IMR-90 (cell line): ENCODE measurements at regions not wholly inside any gene's neighbourhood (a gene's known extent, or its start where the extent isn't known, plus 50 kb on each side); places are given as distances from the start of the nearest gene placed in this dataset.

Experiments used
- ATAC-seq: fragments of 200-7000 bp; cut with Tn5 transposase; 2 replicates; pipeline ENCODE4 v1.9.1; 2020; ENCODE audit warnings: low read depth, mild to moderate bottlenecking, moderate library complexity
- BruUV-seq: library from RNA; stranded (reverse); fragments of 400-500 nt; replicated peaks from 2 replicates; lab custom pipeline; 2021; lab: Mats Ljungman, UMichigan
- CTCF ChIA-PET: fragments of 300-600 bp; formaldehyde crosslinking; extraction: SDS; loops from one replicate; lab custom pipeline; 2021; ENCODE audit warnings: antibody characterized with exemption; lab: Yijun Ruan, JAX
- POLR2A ChIA-PET: fragments of 300-600 bp; sonication (Branson Sonifier 250); formaldehyde crosslinking; loops from one replicate; lab custom pipeline; 2022; ENCODE audit warnings: antibody characterized with exemption; ENCODE audit not compliant: unreplicated experiment; lab: Charles Lee
- DNase-seq: peaks from one replicate; pipeline ENCODE4 v3.0.0; 2013
- H2AFZ ChIP-seq: replicated peaks from 2 replicates; pipeline ENCODE3; 2013; ENCODE audit warnings: low read length, mild to moderate bottlenecking; ENCODE audit not compliant: poor library complexity
- H2AK5ac ChIP-seq: 2 replicates; pipeline ENCODE4 v1.6.1; 2013; ENCODE audit warnings: low read depth, low read length, inconsistent platforms
- H2AK9ac ChIP-seq: replicated peaks from 2 replicates; pipeline ENCODE3; 2013; ENCODE audit warnings: mild to moderate bottlenecking, low read depth, low read length, moderate library complexity; ENCODE audit not compliant: poor library complexity
- H2BK120ac ChIP-seq: 2 replicates; pipeline ENCODE4 v1.6.1; 2013; ENCODE audit warnings: low read depth, low read length, inconsistent platforms
- H2BK15ac ChIP-seq: 3 replicates; pipeline ENCODE4 v1.6.1; 2013; ENCODE audit warnings: low read depth, low read length, inconsistent platforms
- H2BK20ac ChIP-seq: 2 replicates; pipeline ENCODE4 v1.6.1; 2013; ENCODE audit warnings: low read depth, mild to moderate bottlenecking, inconsistent platforms, low read length, moderate library complexity
- H2BK5ac ChIP-seq: 2 replicates; pipeline ENCODE4 v1.6.1; 2013; ENCODE audit warnings: mild to moderate bottlenecking, low read depth, low read length, inconsistent platforms; ENCODE audit not compliant: poor library complexity, severe bottlenecking
- H3K14ac ChIP-seq: replicated peaks from 2 replicates; pipeline ENCODE4 v1.6.1; 2013; ENCODE audit warnings: low read depth, low read length, inconsistent platforms
- H3K18ac ChIP-seq: 2 replicates; pipeline ENCODE4 v1.6.1; 2013; ENCODE audit warnings: low read depth, low read length, control low read depth
- H3K23ac ChIP-seq: 2 replicates; pipeline ENCODE4 v1.6.1; 2013; ENCODE audit warnings: low read depth, low read length, inconsistent platforms
- H3K27ac ChIP-seq: 2 replicates; pipeline ENCODE4 v1.5.1; 2013; ENCODE audit warnings: mild to moderate bottlenecking, control low read depth, low read length; ENCODE audit not compliant: insufficient read depth
- H3K27me3 ChIP-seq: 2 replicates; pipeline ENCODE4 v1.6.1; 2013; ENCODE audit warnings: low read length; ENCODE audit not compliant: control insufficient read depth, insufficient read depth
- H3K36me3 ChIP-seq: 2 replicates; pipeline ENCODE4 v1.6.1; 2013; ENCODE audit warnings: low read length, mixed read lengths; ENCODE audit not compliant: control insufficient read depth, insufficient read depth
- H3K4ac ChIP-seq: 2 replicates; pipeline ENCODE4 v1.6.1; 2013; ENCODE audit warnings: low read depth, low read length, inconsistent platforms
- H3K4me1 ChIP-seq: 2 replicates; pipeline ENCODE4 v1.6.1; 2013; ENCODE audit warnings: low read length, mixed read lengths; ENCODE audit not compliant: control insufficient read depth, insufficient read depth
- H3K4me2 ChIP-seq: 2 replicates; pipeline ENCODE4 v1.6.1; 2013; ENCODE audit warnings: low read depth, mild to moderate bottlenecking, control low read depth, low read length, moderate library complexity
- H3K4me3 ChIP-seq: 2 replicates; pipeline ENCODE4 v1.5.1; 2013; ENCODE audit warnings: low read depth, mild to moderate bottlenecking, control low read depth, low read length, moderate library complexity; ENCODE audit not compliant: insufficient read depth
- H3K56ac ChIP-seq: 2 replicates; pipeline ENCODE4 v1.6.1; 2013; ENCODE audit warnings: low read length, inconsistent platforms; ENCODE audit not compliant: insufficient read depth; ENCODE audit errors: extremely low read depth
- H3K79me1 ChIP-seq, 2 experiments: 2 replicates each; pipeline ENCODE4 v1.6.1; 2013; ENCODE audit warnings: low read length in 2 of 2, inconsistent platforms in 1 of 2, low read depth in 1 of 2
- H3K9ac ChIP-seq: 2 replicates; pipeline ENCODE4 v1.6.1; 2013; ENCODE audit warnings: low read depth, low read length, control low read depth
- H3K9me1 ChIP-seq: 2 replicates; pipeline ENCODE4 v1.6.1; 2013; ENCODE audit warnings: low read length, inconsistent platforms; ENCODE audit not compliant: insufficient read depth
- H3K9me3 ChIP-seq: 2 replicates; pipeline ENCODE4 v1.6.1; 2013; ENCODE audit warnings: low read length; ENCODE audit not compliant: control insufficient read depth, insufficient read depth
- H4K20me1 ChIP-seq: 2 replicates; pipeline ENCODE4 v1.6.1; 2013; ENCODE audit warnings: low read length, inconsistent platforms; ENCODE audit not compliant: insufficient read depth
- H4K5ac ChIP-seq: 2 replicates; pipeline ENCODE4 v1.6.1; 2013; ENCODE audit warnings: mild to moderate bottlenecking, low read depth, low read length, control low read depth
- H4K8ac ChIP-seq, 2 experiments: 2 replicates each; pipeline ENCODE4 v1.6.1; 2013; ENCODE audit warnings: low read depth in 2 of 2, low read length in 2 of 2, control low read depth in 1 of 2, inconsistent platforms in 1 of 2
- H4K91ac ChIP-seq: 2 replicates; pipeline ENCODE4 v1.6.1; 2013; ENCODE audit warnings: low read depth, low read length, inconsistent platforms; ENCODE audit not compliant: insufficient read depth
- BHLHE40 ChIP-seq: fragments of 150-350 bp; IDR thresholded peaks from 2 replicates; pipeline ENCODE4 v1.6.1; 2016; ENCODE audit warnings: mild to moderate bottlenecking, low read depth, low read length
- CEBPB ChIP-seq: IDR thresholded peaks from 2 replicates; pipeline ENCODE4 v1.6.1; 2012; ENCODE audit warnings: low read depth, low read length, improper control_type of control experiment
- CHD1 ChIP-seq: IDR thresholded peaks from 2 replicates; pipeline ENCODE4 v1.6.1; 2012; ENCODE audit warnings: low read depth, low read length, improper control_type of control experiment
- FOS ChIP-seq: fragments of 150-350 bp; IDR thresholded peaks from 2 replicates; pipeline ENCODE4 v1.6.1; 2016; ENCODE audit warnings: low read depth, low read length
- MAFK ChIP-seq: IDR thresholded peaks from 2 replicates; pipeline ENCODE4 v1.6.1; 2012; ENCODE audit warnings: low read depth, low read length, improper control_type of control experiment
- MAZ ChIP-seq: IDR thresholded peaks from 2 replicates; pipeline ENCODE4 v1.6.1; 2012; ENCODE audit warnings: low read depth, mild to moderate bottlenecking, low read length, improper control_type of control experiment, moderate library complexity, borderline replicate concordance
- MXI1 ChIP-seq: IDR thresholded peaks from 2 replicates; pipeline ENCODE4 v1.6.1; 2012; ENCODE audit warnings: low read depth, mild to moderate bottlenecking, low read length, moderate library complexity, borderline replicate concordance
- NFE2L2 ChIP-seq: fragments of 150-350 bp; IDR thresholded peaks from 2 replicates; pipeline ENCODE4 v1.6.1; 2016; ENCODE audit warnings: low read depth, mild to moderate bottlenecking, low read length
- POLR2A ChIP-seq: IDR thresholded peaks from 2 replicates; pipeline ENCODE4 v1.6.1; 2012; ENCODE audit warnings: mild to moderate bottlenecking, low read depth, low read length
- RAD21 ChIP-seq: IDR thresholded peaks from 2 replicates; pipeline ENCODE4 v1.6.1; 2012; ENCODE audit warnings: low read length, improper control_type of control experiment
- RCOR1 ChIP-seq: IDR thresholded peaks from 2 replicates; pipeline ENCODE4 v1.6.1; 2012; ENCODE audit warnings: mild to moderate bottlenecking, low read length, improper control_type of control experiment; ENCODE audit not compliant: insufficient replicate concordance
- RFX5 ChIP-seq: IDR thresholded peaks from 2 replicates; pipeline ENCODE4 v1.8.0; 2012; ENCODE audit warnings: low read depth, mild to moderate bottlenecking, low read length, moderate library complexity
- SMC3 ChIP-seq: fragments of 150-350 bp; IDR thresholded peaks from 2 replicates; pipeline ENCODE4 v1.6.1; 2016; ENCODE audit warnings: low read depth, mild to moderate bottlenecking, antibody characterized with exemption, low read length, moderate library complexity
- WGBS, 2 experiments: methylation state at CpG; one replicate each; pipeline versions ENCODE4 v1.1.5 to v1.1.7; 2013; ENCODE audit warnings: missing lambda C conversion rate in 2 of 2; ENCODE audit not compliant: insufficient read length in 1 of 2; ENCODE audit errors: extremely low coverage in 2 of 2; 5-methylcytosine and 5-hydroxymethylcytosine counted together
- dilution Hi-C: fragments of 300-500 bp; cut with HindIII; formaldehyde crosslinking; loops from one replicate; pipeline ENCODE4 v1.14.3; 2018; ENCODE audit warnings: low sequenced_read_pairs; ENCODE audit not compliant: unreplicated experiment
- in situ Hi-C: fragments of 300-500 bp; cut with MboI; formaldehyde crosslinking; loops from 3 replicates; pipeline ENCODE4 v1.14.3; 2019; ENCODE audit warnings: low sequenced_read_pairs, inconsistent platforms, mixed read lengths
- intact Hi-C: fragments of 100-400 bp; cut with micrococcal nuclease; formaldehyde crosslinking; loops from 2 replicates; pipeline ENCODE4 v1.10.0; 2022
- TF ChIP-seq, protein P1 (sequence below): fragments of 150-350 bp; IDR thresholded peaks from 2 replicates; pipeline ENCODE4 v1.6.1; 2017; ENCODE audit warnings: mild to moderate bottlenecking, antibody characterized with exemption, low read length, low read depth
- TF ChIP-seq, protein P2 (sequence below): fragments of 150-350 bp; IDR thresholded peaks from 2 replicates; pipeline ENCODE4 v1.6.1; 2016; ENCODE audit warnings: low read depth, mild to moderate bottlenecking, low read length, moderate library complexity, borderline replicate concordance
- TF ChIP-seq, protein P3 (sequence below): conservative IDR thresholded peaks from 2 replicates; pipeline ENCODE4 v1.5.1; 2012; ENCODE audit warnings: mild to moderate bottlenecking, low read depth, low read length, improper control_type of control experiment

DNA sequence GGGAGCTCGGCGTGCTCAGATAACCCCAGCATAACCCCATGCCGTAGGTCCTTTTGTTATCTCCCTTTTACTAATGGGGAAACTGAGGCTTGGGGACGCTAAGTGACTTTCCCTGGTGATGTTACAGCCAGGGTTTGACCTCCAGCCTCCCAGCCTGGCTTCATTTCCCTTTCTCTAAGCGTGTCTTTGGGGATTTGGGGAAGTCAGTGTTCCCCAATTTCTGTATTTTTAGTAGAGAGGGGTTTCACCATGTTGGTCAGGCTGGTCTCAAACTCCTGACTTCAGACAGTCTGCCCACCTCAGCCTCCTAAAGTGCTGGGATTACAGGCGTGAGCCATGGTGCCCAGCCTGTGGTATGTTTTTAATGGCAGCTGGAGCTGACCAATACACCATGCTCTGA lies 85.4 kb downstream of the PHETA1 start:
- Histone ChIP-seq H2AK9ac (no peak overlapping the region), H3K27me3 (peaks cover 6% of the 10 kb centered on the region; the same call in 1 of the 2 replicates), H4K91ac (no peak overlapping the region), H3K4ac (no peak overlapping the region), H4K20me1 (no peaks in the 10 kb centered on the region), H3K23ac (no peak overlapping the region), H3K9me3 (no peaks in the 10 kb centered on the region), H3K4me1 (no peaks in the 10 kb centered on the region), H2AFZ (no peak overlapping the region), H2BK5ac (no peak overlapping the region), H4K5ac (no peak overlapping the region), H3K4me3 (no peak overlapping the region), H3K9ac (no peak overlapping the region), H3K36me3 (no peaks in the 10 kb centered on the region), H3K4me2 (no peak overlapping the region), H3K9me1 (no peaks in the 10 kb centered on the region), H3K18ac (no peak overlapping the region), H2BK20ac (no peak overlapping the region), H2BK15ac (no peak overlapping the region), H2BK120ac (no peak overlapping the region), H3K27ac (no peak overlapping the region), H3K56ac (no peak overlapping the region), H3K14ac (no peak overlapping the region), H4K8ac (no peak overlapping the region), H2AK5ac (no peak overlapping the region), H3K79me1 (no peaks in the 10 kb centered on the region)
- in situ Hi-C loops (no loop called here), dilution Hi-C loops (no loop called here), intact Hi-C loops (no loop called here)
- ATAC-seq (no peak), DNase-seq (no peak)
- no peak for TF ChIP-seq MAZ
- TF ChIP-seq CEBPB = no peak
- no peak for TF ChIP-seq RAD21
- no peak for TF ChIP-seq CHD1
- no peak for TF ChIP-seq POLR2A
- TF ChIP-seq RFX5 = no peak
- TF ChIP-seq NFE2L2 = no peak
- no peak for TF ChIP-seq MAFK
- TF ChIP-seq BHLHE40 = no peak
- TF ChIP-seq, protein P1, sequence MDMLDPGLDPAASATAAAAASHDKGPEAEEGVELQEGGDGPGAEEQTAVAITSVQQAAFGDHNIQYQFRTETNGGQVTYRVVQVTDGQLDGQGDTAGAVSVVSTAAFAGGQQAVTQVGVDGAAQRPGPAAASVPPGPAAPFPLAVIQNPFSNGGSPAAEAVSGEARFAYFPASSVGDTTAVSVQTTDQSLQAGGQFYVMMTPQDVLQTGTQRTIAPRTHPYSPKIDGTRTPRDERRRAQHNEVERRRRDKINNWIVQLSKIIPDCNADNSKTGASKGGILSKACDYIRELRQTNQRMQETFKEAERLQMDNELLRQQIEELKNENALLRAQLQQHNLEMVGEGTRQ = no peak
- TF ChIP-seq MXI1 = no peak
- TF ChIP-seq, protein P2, sequence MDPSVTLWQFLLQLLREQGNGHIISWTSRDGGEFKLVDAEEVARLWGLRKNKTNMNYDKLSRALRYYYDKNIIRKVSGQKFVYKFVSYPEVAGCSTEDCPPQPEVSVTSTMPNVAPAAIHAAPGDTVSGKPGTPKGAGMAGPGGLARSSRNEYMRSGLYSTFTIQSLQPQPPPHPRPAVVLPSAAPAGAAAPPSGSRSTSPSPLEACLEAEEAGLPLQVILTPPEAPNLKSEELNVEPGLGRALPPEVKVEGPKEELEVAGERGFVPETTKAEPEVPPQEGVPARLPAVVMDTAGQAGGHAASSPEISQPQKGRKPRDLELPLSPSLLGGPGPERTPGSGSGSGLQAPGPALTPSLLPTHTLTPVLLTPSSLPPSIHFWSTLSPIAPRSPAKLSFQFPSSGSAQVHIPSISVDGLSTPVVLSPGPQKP = no peak
- TF ChIP-seq FOS = no peak
- TF ChIP-seq, protein P3, sequence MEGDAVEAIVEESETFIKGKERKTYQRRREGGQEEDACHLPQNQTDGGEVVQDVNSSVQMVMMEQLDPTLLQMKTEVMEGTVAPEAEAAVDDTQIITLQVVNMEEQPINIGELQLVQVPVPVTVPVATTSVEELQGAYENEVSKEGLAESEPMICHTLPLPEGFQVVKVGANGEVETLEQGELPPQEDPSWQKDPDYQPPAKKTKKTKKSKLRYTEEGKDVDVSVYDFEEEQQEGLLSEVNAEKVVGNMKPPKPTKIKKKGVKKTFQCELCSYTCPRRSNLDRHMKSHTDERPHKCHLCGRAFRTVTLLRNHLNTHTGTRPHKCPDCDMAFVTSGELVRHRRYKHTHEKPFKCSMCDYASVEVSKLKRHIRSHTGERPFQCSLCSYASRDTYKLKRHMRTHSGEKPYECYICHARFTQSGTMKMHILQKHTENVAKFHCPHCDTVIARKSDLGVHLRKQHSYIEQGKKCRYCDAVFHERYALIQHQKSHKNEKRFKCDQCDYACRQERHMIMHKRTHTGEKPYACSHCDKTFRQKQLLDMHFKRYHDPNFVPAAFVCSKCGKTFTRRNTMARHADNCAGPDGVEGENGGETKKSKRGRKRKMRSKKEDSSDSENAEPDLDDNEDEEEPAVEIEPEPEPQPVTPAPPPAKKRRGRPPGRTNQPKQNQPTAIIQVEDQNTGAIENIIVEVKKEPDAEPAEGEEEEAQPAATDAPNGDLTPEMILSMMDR = no peak
- TF ChIP-seq SMC3 = no peak
- TF ChIP-seq RCOR1 = no peak
- no TSS peak for BruUV-seq
- CTCF ChIA-PET = no interaction called here
- POLR2A ChIA-PET = no interaction called here
- 50% methylated on average over 1 of the region's 6 CpGs; no CpG with 5 or more reads in 1 of the 2 experiments for WGBS, 2 experiments
